Osteocyte (in vitro differentiated cells): ENCODE measurements at regions not wholly inside any gene's neighbourhood (a gene's known extent, or its start where the extent isn't known, plus 50 kb on each side); places are given as distances from the start of the nearest gene placed in this dataset.
"Not testable (repeated sequence)": the region's sequence is repeated elsewhere in the genome, so short reads cannot be mapped to it uniquely, and the experiment has no call there.

ENCODE experiments used
- DNase-seq: peaks from one replicate; pipeline ENCODE4 v3.0.0; 2021; ENCODE audit warnings: mixed read lengths; ENCODE audit not compliant: unreplicated experiment; ENCODE audit errors: extremely low spot score
- H3K27ac Mint-ChIP-seq: one replicate; pipeline ENCODE4 v1.8.0; 2021; ENCODE audit warnings: mild to moderate bottlenecking, mixed read lengths; ENCODE audit not compliant: unreplicated experiment
- H3K27me3 Mint-ChIP-seq: one replicate; pipeline ENCODE4 v1.8.0; 2021; ENCODE audit warnings: mixed read lengths; ENCODE audit not compliant: unreplicated experiment
- H3K36me3 Mint-ChIP-seq: one replicate; pipeline ENCODE4 v1.8.0; 2021; ENCODE audit warnings: mixed read lengths; ENCODE audit not compliant: unreplicated experiment
- H3K4me1 Mint-ChIP-seq: one replicate; pipeline ENCODE4 v1.8.0; 2021; ENCODE audit warnings: mixed read lengths; ENCODE audit not compliant: unreplicated experiment
- H3K4me3 Mint-ChIP-seq: one replicate; pipeline ENCODE4 v1.8.0; 2021; ENCODE audit warnings: mild to moderate bottlenecking, moderate library complexity, mixed read lengths; ENCODE audit not compliant: unreplicated experiment
- H3K9me3 Mint-ChIP-seq: one replicate; pipeline ENCODE4 v1.8.0; 2021; ENCODE audit warnings: mixed read lengths; ENCODE audit not compliant: unreplicated experiment
- TF ChIP-seq, protein P1 (sequence below): fragments of 200-600 bp; sonication (generic); IDR thresholded peaks from 2 replicates; pipeline ENCODE4 v1.5.0; 2021; ENCODE audit warnings: antibody characterized with exemption, mild to moderate bottlenecking, moderate library complexity

GRCh38 chr16:73400951-73401350 is 353.0 kb upstream of the ZFHX3 start:
- H3K27me3 Mint-ChIP-seq: peaks cover 16% of the 10 kb centered on the region
- no peak overlapping the region for H3K27ac Mint-ChIP-seq
- H3K9me3 Mint-ChIP-seq: no peaks in the 10 kb centered on the region
- no peak overlapping the region for H3K4me3 Mint-ChIP-seq
- no peak for DNase-seq
- H3K36me3 Mint-ChIP-seq: no peaks in the 10 kb centered on the region
- peaks cover 4% of the 10 kb centered on the region for H3K4me1 Mint-ChIP-seq
- TF ChIP-seq, protein P1, sequence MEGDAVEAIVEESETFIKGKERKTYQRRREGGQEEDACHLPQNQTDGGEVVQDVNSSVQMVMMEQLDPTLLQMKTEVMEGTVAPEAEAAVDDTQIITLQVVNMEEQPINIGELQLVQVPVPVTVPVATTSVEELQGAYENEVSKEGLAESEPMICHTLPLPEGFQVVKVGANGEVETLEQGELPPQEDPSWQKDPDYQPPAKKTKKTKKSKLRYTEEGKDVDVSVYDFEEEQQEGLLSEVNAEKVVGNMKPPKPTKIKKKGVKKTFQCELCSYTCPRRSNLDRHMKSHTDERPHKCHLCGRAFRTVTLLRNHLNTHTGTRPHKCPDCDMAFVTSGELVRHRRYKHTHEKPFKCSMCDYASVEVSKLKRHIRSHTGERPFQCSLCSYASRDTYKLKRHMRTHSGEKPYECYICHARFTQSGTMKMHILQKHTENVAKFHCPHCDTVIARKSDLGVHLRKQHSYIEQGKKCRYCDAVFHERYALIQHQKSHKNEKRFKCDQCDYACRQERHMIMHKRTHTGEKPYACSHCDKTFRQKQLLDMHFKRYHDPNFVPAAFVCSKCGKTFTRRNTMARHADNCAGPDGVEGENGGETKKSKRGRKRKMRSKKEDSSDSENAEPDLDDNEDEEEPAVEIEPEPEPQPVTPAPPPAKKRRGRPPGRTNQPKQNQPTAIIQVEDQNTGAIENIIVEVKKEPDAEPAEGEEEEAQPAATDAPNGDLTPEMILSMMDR: no peak

DNA sequence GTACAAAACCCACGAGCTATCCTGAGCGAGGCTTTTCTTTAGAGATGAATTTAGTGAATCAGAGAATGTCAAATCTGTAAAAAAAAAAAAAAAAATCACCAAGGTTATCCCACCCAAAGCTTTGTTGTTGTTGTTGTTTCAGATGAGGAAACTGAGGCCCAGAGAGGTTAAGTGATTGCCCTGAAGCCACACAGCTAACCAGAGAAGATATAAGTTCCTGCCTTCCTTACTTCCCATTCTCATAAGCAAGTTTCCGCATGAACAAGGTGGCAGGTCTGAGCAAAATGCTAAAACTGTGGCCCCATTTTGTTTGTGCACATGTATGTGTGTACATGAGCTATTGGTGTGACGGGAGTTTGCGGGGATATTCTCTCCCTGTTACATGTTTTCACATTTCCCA is 352.1 kb upstream of the ZFHX3 start:
- H3K4me1 Mint-ChIP-seq: peaks cover 4% of the 10 kb centered on the region
- no peak for DNase-seq
- H3K27me3 Mint-ChIP-seq: peaks cover 12% of the 10 kb centered on the region
- H3K36me3 Mint-ChIP-seq: no peaks in the 10 kb centered on the region
- no peak overlapping the region for H3K4me3 Mint-ChIP-seq
- TF ChIP-seq, protein P1: no peak
- no peaks in the 10 kb centered on the region for H3K9me3 Mint-ChIP-seq
- H3K27ac Mint-ChIP-seq: no peak overlapping the region

GRCh38 chr16:73399486-73399885 is 351.6 kb upstream of the ZFHX3 start:
- H3K36me3 Mint-ChIP-seq: no peaks in the 10 kb centered on the region
- no peak overlapping the region for H3K4me3 Mint-ChIP-seq
- no peak for DNase-seq
- H3K9me3 Mint-ChIP-seq: no peaks in the 10 kb centered on the region
- peaks cover 4% of the 10 kb centered on the region for H3K4me1 Mint-ChIP-seq
- TF ChIP-seq, protein P1: no peak
- peaks cover 11% of the 10 kb centered on the region for H3K27me3 Mint-ChIP-seq
- no peak overlapping the region for H3K27ac Mint-ChIP-seq

DNA sequence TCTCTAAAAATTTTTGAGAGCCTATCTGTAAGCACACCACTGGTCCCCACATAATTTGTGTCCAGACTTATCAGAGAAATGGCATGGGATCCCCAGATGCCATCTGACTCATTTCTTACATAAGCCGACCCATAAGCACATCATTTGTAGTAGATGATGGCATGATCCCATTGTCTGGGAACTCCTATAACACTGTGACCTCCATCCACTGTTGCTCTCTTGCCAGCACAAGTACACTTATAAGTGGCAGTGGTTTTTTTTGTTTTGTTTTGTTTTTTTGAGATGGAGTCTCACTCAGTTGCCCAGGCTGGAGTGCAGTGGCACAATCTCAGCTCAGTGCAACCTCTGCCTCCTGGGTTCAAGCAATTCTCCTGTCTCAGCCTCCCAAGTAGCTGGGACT is 350.7 kb upstream of the ZFHX3 start:
- H3K4me3 Mint-ChIP-seq, H3K9me3 Mint-ChIP-seq, H3K4me1 Mint-ChIP-seq, H3K27ac Mint-ChIP-seq, H3K27me3 Mint-ChIP-seq, H3K36me3 Mint-ChIP-seq, DNase-seq: not testable (repeated sequence)

- no peaks in the 10 kb centered on the region for H3K27me3 Mint-ChIP-seq
- H3K36me3 Mint-ChIP-seq: no peaks in the 10 kb centered on the region
- no peak overlapping the region for H3K27ac Mint-ChIP-seq
- DNase-seq: no peak
- TF ChIP-seq, protein P1: no peak
- no peak overlapping the region for H3K4me3 Mint-ChIP-seq
- H3K4me1 Mint-ChIP-seq: peaks cover 4% of the 10 kb centered on the region
- H3K9me3 Mint-ChIP-seq: no peaks in the 10 kb centered on the region
These were observed 348.6 kb upstream of the ZFHX3 start for GRCh38 chr16:73396556-73396955.

DNA sequence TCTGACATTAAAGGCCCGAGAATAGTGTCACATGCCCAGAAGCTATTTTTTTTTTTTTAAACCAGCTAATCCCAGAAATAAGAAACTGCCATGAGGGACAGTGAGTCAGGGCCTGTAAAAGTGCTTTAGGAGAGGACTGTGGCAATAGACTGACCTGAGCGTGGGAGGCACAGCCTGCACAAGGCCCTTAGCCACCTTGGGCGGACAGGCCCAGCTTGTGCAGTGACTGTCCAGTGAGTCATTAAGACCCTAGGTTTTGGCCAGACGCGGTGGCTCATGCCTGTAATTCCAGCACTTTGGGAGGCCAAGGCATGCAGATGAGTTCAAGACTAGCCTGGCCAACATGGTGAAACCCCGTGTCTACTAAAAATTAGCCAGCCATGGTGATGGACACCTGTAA is 343.0 kb upstream of the ZFHX3 start:
- DNase-seq: no peak
- Mint-ChIP-seq H3K4me3 (no peak overlapping the region), H3K36me3 (no peaks in the 10 kb centered on the region), H3K4me1 (peaks cover 3% of the 10 kb centered on the region), H3K9me3 (no peaks in the 10 kb centered on the region), H3K27me3 (peaks cover 6% of the 10 kb centered on the region), H3K27ac (no peak overlapping the region)
- TF ChIP-seq, protein P1: no peak
